ENCODE measurements at regions not wholly inside any gene's neighbourhood (a gene's known extent, or its start where the extent isn't known, plus 50 kb on each side); places are given as distances from the start of the nearest gene placed in this dataset.

- TF ChIP-seq CTCF (IDR thresholded peaks at IDR 0.05; ENCODE audit: borderline replicate concordance, extremely low read depth, low read length, poor library complexity, severe bottlenecking), result no peak
- no peak for TF ChIP-seq EZH2 (IDR thresholded peaks at IDR 0.05; ENCODE audit: borderline replicate concordance, low read depth, low read length, severe bottlenecking)
These were observed 187.5 kb upstream of the FKBP1C start for GRCh38 chr6:63023726-63024125.
